Activated CD8-positive, alpha-beta memory T cell treated with anti-CD3 and anti-CD28 coated beads, Interleukin-2, amount 10 ng/mL, durations not matched to agents 7 days and 5 days (primary cell): ENCODE measurements at regions not wholly inside any gene's neighbourhood (a gene's known extent, or its start where the extent isn't known, plus 50 kb on each side); places are given as distances from the start of the nearest gene placed in this dataset.

Source experiments
- ATAC-seq: fragments of 150-1000 bp; cut with Tn5 transposase; one replicate; pipeline ENCODE4 v1.10.0; 2021; ENCODE audit warnings: moderate library complexity
- CTCF ChIA-PET: fragments of 350-600 bp; sonication (Branson Sonifier 250); formaldehyde crosslinking; loops from one replicate; lab custom pipeline; 2021; ENCODE audit warnings: antibody characterized with exemption; lab: Charles Lee
- DNase-seq: peaks from one replicate; pipeline ENCODE4 v3.0.0-alpha.2; 2020
- H3K27ac Mint-ChIP-seq: one replicate; pipeline ENCODE4 v1.8.0; 2021; ENCODE audit warnings: mild to moderate bottlenecking, mixed read lengths
- H3K27me3 Mint-ChIP-seq: one replicate; pipeline ENCODE4 v1.8.0; 2021; ENCODE audit warnings: mixed read lengths
- H3K36me3 Mint-ChIP-seq: one replicate; pipeline ENCODE4 v1.8.0; 2021; ENCODE audit warnings: mild to moderate bottlenecking, mixed read lengths
- H3K4me1 Mint-ChIP-seq: one replicate; pipeline ENCODE4 v1.8.0; 2021; ENCODE audit warnings: mixed read lengths
- H3K4me3 Mint-ChIP-seq: one replicate; pipeline ENCODE4 v1.8.0; 2021; ENCODE audit warnings: mild to moderate bottlenecking, moderate library complexity, mixed read lengths
- H3K9me3 Mint-ChIP-seq: one replicate; pipeline ENCODE4 v1.8.0; 2022; ENCODE audit warnings: low read depth, mixed read lengths

- Mint-ChIP-seq H3K36me3 (no peaks in the 10 kb centered on the region), H3K9me3 (no peaks in the 10 kb centered on the region), H3K27me3 (no peaks in the 10 kb centered on the region), H3K4me1 (no peaks in the 10 kb centered on the region), H3K27ac (no peak overlapping the region), H3K4me3 (no peak overlapping the region)
- ATAC-seq (no peak), DNase-seq (no peak)
- CTCF ChIA-PET, result no interaction called here
Observed at GRCh38 chr1:222286011-222286410, 261.9 kb downstream of the HHIPL2 start.

GRCh38 chr1:222285526-222285925, 262.4 kb downstream of the HHIPL2 start:
- H3K27ac Mint-ChIP-seq, result no peak overlapping the region
- H3K9me3 Mint-ChIP-seq, result no peaks in the 10 kb centered on the region
- no peaks in the 10 kb centered on the region for H3K36me3 Mint-ChIP-seq
- DNase-seq (no peak), ATAC-seq (no peak)
- H3K4me3 Mint-ChIP-seq, result no peak overlapping the region
- H3K4me1 Mint-ChIP-seq, result no peaks in the 10 kb centered on the region
- CTCF ChIA-PET, result no interaction called here
- no peaks in the 10 kb centered on the region for H3K27me3 Mint-ChIP-seq

- H3K36me3 Mint-ChIP-seq, result no peaks in the 10 kb centered on the region
- DNase-seq, result no peak
- H3K9me3 Mint-ChIP-seq, result no peaks in the 10 kb centered on the region
- ATAC-seq, result no peak
- no peak overlapping the region for H3K4me3 Mint-ChIP-seq
- CTCF ChIA-PET, result no interaction called here
- H3K27ac Mint-ChIP-seq, result no peak overlapping the region
- no peaks in the 10 kb centered on the region for H3K4me1 Mint-ChIP-seq
- no peaks in the 10 kb centered on the region for H3K27me3 Mint-ChIP-seq
Observed at GRCh38 chr1:222284466-222284865, 263.4 kb downstream of the HHIPL2 start.

- Mint-ChIP-seq H3K9me3 (no peaks in the 10 kb centered on the region), H3K4me3 (no peak overlapping the region), H3K36me3 (no peaks in the 10 kb centered on the region), H3K4me1 (no peaks in the 10 kb centered on the region), H3K27ac (no peak overlapping the region), H3K27me3 (no peaks in the 10 kb centered on the region)
- CTCF ChIA-PET, result no interaction called here
- DNase-seq, result no peak
- no peak for ATAC-seq
Observed at GRCh38 chr1:222283147-222283768, 264.6 kb downstream of the HHIPL2 start.

- H3K27ac Mint-ChIP-seq, result no peak overlapping the region
- CTCF ChIA-PET, result no interaction called here
- no peaks in the 10 kb centered on the region for H3K9me3 Mint-ChIP-seq
- H3K36me3 Mint-ChIP-seq, result no peaks in the 10 kb centered on the region
- H3K4me3 Mint-ChIP-seq, result no peak overlapping the region
- no peak for ATAC-seq
- DNase-seq, result no peak
- no peaks in the 10 kb centered on the region for H3K27me3 Mint-ChIP-seq
- H3K4me1 Mint-ChIP-seq, result no peaks in the 10 kb centered on the region
Observed at GRCh38 chr1:222279591-222279990, 268.3 kb downstream of the HHIPL2 start.

- ATAC-seq, result no peak
- Mint-ChIP-seq H3K9me3 (no peaks in the 10 kb centered on the region), H3K4me3 (no peak overlapping the region), H3K4me1 (no peaks in the 10 kb centered on the region), H3K27me3 (no peaks in the 10 kb centered on the region), H3K27ac (no peak overlapping the region), H3K36me3 (no peaks in the 10 kb centered on the region)
- CTCF ChIA-PET, result no interaction called here
- no peak for DNase-seq
Observed at GRCh38 chr1:222278501-222278900, 269.4 kb downstream of the HHIPL2 start.

- DNase-seq, result no peak
- H3K4me1 Mint-ChIP-seq, result no peaks in the 10 kb centered on the region
- no peak for ATAC-seq
- CTCF ChIA-PET, result no interaction called here
- H3K9me3 Mint-ChIP-seq, result no peaks in the 10 kb centered on the region
- H3K27ac Mint-ChIP-seq, result no peak overlapping the region
- no peaks in the 10 kb centered on the region for H3K36me3 Mint-ChIP-seq
- no peak overlapping the region for H3K4me3 Mint-ChIP-seq
- H3K27me3 Mint-ChIP-seq, result no peaks in the 10 kb centered on the region
Observed at GRCh38 chr1:222275729-222276465, 272.0 kb downstream of the HHIPL2 start.

GRCh38 chr1:222275001-222275728, 272.7 kb downstream of the HHIPL2 start:
- no peaks in the 10 kb centered on the region for H3K36me3 Mint-ChIP-seq
- ATAC-seq, result no peak
- H3K27ac Mint-ChIP-seq, result no peak overlapping the region
- H3K9me3 Mint-ChIP-seq, result no peaks in the 10 kb centered on the region
- H3K27me3 Mint-ChIP-seq, result no peaks in the 10 kb centered on the region
- no peak for DNase-seq
- no peak overlapping the region for H3K4me3 Mint-ChIP-seq
- no peaks in the 10 kb centered on the region for H3K4me1 Mint-ChIP-seq
- CTCF ChIA-PET, result no interaction called here

GRCh38 chr1:222266223-222267196, 281.4 kb downstream of the HHIPL2 start:
- no peak overlapping the region for H3K4me3 Mint-ChIP-seq
- H3K9me3 Mint-ChIP-seq, result no peaks in the 10 kb centered on the region
- H3K27me3 Mint-ChIP-seq, result no peaks in the 10 kb centered on the region
- H3K27ac Mint-ChIP-seq, result no peak overlapping the region
- CTCF ChIA-PET, result no interaction called here
- ATAC-seq (no peak), DNase-seq (no peak)
- H3K4me1 Mint-ChIP-seq, result no peaks in the 10 kb centered on the region
- H3K36me3 Mint-ChIP-seq, result no peaks in the 10 kb centered on the region

- Mint-ChIP-seq H3K27me3 (peaks cover 5% of the 10 kb centered on the region), H3K9me3 (no peaks in the 10 kb centered on the region), H3K4me1 (no peaks in the 10 kb centered on the region), H3K4me3 (no peak overlapping the region), H3K27ac (no peak overlapping the region), H3K36me3 (no peaks in the 10 kb centered on the region)
- DNase-seq (no peak), ATAC-seq (no peak)
- CTCF ChIA-PET, result no interaction called here
Observed at GRCh38 chr1:222263791-222264190, 284.1 kb downstream of the HHIPL2 start.

- Mint-ChIP-seq H3K9me3 (no peaks in the 10 kb centered on the region), H3K4me1 (no peaks in the 10 kb centered on the region), H3K27me3 (peaks cover 5% of the 10 kb centered on the region), H3K4me3 (no peak overlapping the region), H3K27ac (no peak overlapping the region), H3K36me3 (no peaks in the 10 kb centered on the region)
- DNase-seq (no peak), ATAC-seq (no peak)
- CTCF ChIA-PET, result no interaction called here
Observed at GRCh38 chr1:222257027-222257426, 290.9 kb downstream of the HHIPL2 start.

- no peak for ATAC-seq
- peaks cover 5% of the 10 kb centered on the region for H3K27me3 Mint-ChIP-seq
- H3K4me1 Mint-ChIP-seq, result peaks cover 1% of the 10 kb centered on the region
- no peaks in the 10 kb centered on the region for H3K36me3 Mint-ChIP-seq
- H3K9me3 Mint-ChIP-seq, result no peaks in the 10 kb centered on the region
- no peak overlapping the region for H3K27ac Mint-ChIP-seq
- CTCF ChIA-PET, result interaction anchor here (0.7 kb wide), 1 partner anchor 619 kb away, joined by 3 read pairs; no protein-coding TSS in a partner anchor
- no peak overlapping the region for H3K4me3 Mint-ChIP-seq
- DNase-seq, result no peak
Observed at GRCh38 chr1:222256058-222256457, 291.8 kb downstream of the HHIPL2 start.

GRCh38 chr1:222252788-222253187, 295.1 kb downstream of the HHIPL2 start:
- CTCF ChIA-PET, result no interaction called here

More at GRCh38 chr1:222252788-222253187, 295.1 kb downstream of the HHIPL2 start:
- Mint-ChIP-seq H3K4me1 (peaks cover 1% of the 10 kb centered on the region), H3K9me3 (no peaks in the 10 kb centered on the region), H3K4me3 (no peak overlapping the region), H3K36me3 (no peaks in the 10 kb centered on the region), H3K27ac (no peak overlapping the region), H3K27me3 (no peaks in the 10 kb centered on the region)
- no peak for ATAC-seq
- no peak for DNase-seq
